RWPE2 (cell line): ENCODE measurements at regions not wholly inside any gene's neighbourhood (a gene's known extent, or its start where the extent isn't known, plus 50 kb on each side); places are given as distances from the start of the nearest gene placed in this dataset.
A peak's percentile ranks its signal among the peaks of the same experiment; 100 is the strongest.

ENCODE experiments used
- ATAC-seq: fragments of 200-7000 bp; cut with Tn5 transposase; 3 replicates; pipeline ENCODE4 v1.9.1; 2021; ENCODE audit warnings: low read depth
- DNase-seq: peaks from one replicate; pipeline ENCODE4 v3.0.0-alpha.2; 2020; ENCODE audit warnings: low spot score
- H3K27ac ChIP-seq: fragments of 450-650 bp; 2 replicates; pipeline ENCODE4 v1.5.1; 2017; ENCODE audit warnings: mild to moderate bottlenecking; ENCODE audit not compliant: poor library complexity, severe bottlenecking
- H3K27me3 ChIP-seq: fragments of 250-450 bp; sonication (Bioruptor Pico); 2 replicates; pipeline ENCODE4 v1.5.1; 2021; ENCODE audit warnings: mild to moderate bottlenecking, moderate library complexity; ENCODE audit not compliant: insufficient read depth, poor library complexity, severe bottlenecking
- H3K36me3 ChIP-seq: fragments of 250-450 bp; sonication (Bioruptor Pico); 2 replicates; pipeline ENCODE4 v1.5.1; 2020; ENCODE audit warnings: low read depth, mild to moderate bottlenecking, moderate library complexity
- H3K4me1 ChIP-seq: fragments of 250-450 bp; sonication (Bioruptor Pico); 2 replicates; pipeline ENCODE4 v1.5.1; 2021; ENCODE audit warnings: mild to moderate bottlenecking, moderate library complexity; ENCODE audit not compliant: insufficient read depth, poor library complexity, severe bottlenecking
- H3K4me3 ChIP-seq: fragments of 250-450 bp; sonication (Bioruptor Pico); 2 replicates; pipeline ENCODE4 v1.5.1; 2021; ENCODE audit warnings: mild to moderate bottlenecking, moderate library complexity; ENCODE audit not compliant: severe bottlenecking
- H3K9me3 ChIP-seq: fragments of 250-450 bp; sonication (Bioruptor Pico); 2 replicates; pipeline ENCODE4 v1.5.1; 2021; ENCODE audit warnings: mild to moderate bottlenecking, moderate library complexity; ENCODE audit not compliant: severe bottlenecking
- CTCF ChIP-seq: fragments of 450-650 bp; IDR thresholded peaks from one replicate; pipeline ENCODE4 v1.5.1; 2017; ENCODE audit warnings: mild to moderate bottlenecking, moderate library complexity; ENCODE audit not compliant: poor library complexity, severe bottlenecking

GRCh38 chr1:90206260-90206659 is 211.3 kb downstream of the ZNF326 start:
- no peak for TF ChIP-seq CTCF
- no peaks in the 10 kb centered on the region for H3K36me3 ChIP-seq
- no peaks in the 10 kb centered on the region for H3K27me3 ChIP-seq
- H3K9me3 ChIP-seq, result no peaks in the 10 kb centered on the region
- no peaks in the 10 kb centered on the region for H3K4me1 ChIP-seq
- ATAC-seq, result no peak
- DNase-seq, result no peak
- no peak overlapping the region for H3K4me3 ChIP-seq
- H3K27ac ChIP-seq, result no peak overlapping the region

DNA sequence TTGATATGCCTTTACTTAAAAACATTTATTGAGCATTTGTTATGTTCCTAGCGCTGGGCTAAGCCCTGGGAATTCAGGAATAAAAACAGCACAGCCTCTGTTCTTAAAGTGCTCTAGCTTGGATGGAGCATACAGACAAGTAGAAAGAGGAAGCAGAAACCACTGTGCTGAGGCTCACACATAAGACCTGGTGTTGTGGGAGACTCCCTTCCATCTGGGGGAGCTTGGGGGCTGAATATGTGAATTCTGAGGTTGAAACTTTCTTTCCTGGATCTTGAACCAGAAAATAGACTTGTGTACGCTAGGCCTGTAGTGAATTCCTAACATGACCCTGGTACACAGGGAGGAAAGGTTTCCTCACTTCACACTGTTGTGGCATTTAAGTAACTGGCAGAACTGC is 209.9 kb downstream of the ZNF326 start:
- Histone ChIP-seq H3K27me3 (no peaks in the 10 kb centered on the region), H3K4me3 (no peak overlapping the region), H3K4me1 (no peaks in the 10 kb centered on the region), H3K36me3 (no peaks in the 10 kb centered on the region), H3K27ac (no peak overlapping the region), H3K9me3 (no peaks in the 10 kb centered on the region)
- no peak for TF ChIP-seq CTCF
- DNase-seq (no peak), ATAC-seq (no peak)

DNA sequence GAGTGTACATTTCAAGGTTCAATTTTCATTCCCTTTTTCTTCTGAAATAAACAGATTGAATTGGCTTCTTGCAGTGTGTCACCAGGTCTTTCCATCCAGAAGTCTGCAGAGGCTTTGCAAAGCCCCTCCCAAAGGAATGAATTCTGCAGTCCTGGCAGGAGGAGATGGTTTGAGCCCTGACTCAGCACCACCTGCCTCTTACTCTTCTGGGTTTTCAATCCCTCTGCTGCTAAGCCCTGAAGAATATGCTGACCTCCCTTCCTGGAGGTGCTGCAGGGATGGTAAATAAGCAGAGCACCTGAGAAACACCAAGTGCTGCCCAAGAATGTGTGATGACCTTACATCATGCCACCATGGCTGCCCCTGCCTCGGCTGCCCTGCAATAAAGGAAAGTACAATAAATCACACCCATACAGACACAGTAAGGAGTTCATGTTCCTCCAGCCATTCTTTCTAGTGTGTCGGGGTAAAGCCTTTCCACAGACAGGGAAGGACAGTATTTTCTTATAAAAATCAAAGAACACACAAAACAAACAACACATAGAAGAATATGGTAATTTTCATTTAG is 209.2 kb downstream of the ZNF326 start:
- Histone ChIP-seq H3K27me3 (peaks cover under 1% of the 10 kb centered on the region), H3K4me3 (no peak overlapping the region), H3K9me3 (no peaks in the 10 kb centered on the region), H3K36me3 (no peaks in the 10 kb centered on the region), H3K27ac (no peak overlapping the region), H3K4me1 (no peaks in the 10 kb centered on the region)
- no peak for TF ChIP-seq CTCF
- DNase-seq (no peak), ATAC-seq (0 out of 3 replicates have a peak, but pooled peaks have one; percentile 19)

DNA sequence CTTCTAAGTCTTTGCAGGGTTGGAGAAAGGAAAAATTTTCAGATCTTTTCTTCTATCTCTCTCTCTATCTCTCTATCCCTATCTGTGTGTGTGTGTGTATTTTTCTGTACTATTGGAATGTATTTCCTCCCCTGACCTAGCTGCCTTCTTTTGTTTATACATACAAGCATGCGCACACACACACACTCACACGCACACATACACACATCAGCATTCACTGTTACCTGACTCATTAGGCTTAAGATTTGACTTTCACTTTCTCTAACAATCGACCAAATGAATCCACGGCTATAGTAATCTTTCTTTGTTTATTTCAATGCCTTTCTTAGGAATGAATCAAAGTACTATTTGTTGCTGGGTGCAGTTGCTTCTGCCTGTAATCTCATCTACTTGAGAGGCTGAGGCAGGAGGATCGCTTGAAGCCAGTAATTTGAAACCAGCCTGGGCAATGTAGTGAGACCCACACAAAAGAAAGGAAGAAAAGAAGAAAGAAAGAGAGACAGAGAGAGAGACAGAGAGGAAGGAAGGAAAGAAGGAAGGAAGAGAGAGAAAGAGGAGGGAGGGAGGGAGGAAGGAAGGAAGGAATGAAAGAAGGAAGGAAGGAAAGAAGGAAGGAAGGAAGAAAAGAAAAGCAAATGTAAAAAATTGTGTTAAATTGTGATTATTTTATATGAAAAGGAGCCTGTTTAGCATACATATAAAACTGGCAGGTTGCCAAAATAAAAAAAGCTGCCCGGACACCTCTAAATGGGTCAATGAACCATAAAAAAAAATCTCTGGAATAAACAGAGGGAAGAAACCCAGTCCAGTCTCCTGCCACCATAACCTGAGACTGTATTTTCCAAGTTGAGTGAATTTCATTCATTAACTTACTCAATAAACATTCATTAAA is 206.8 kb downstream of the ZNF326 start:
- H3K36me3 ChIP-seq, result no peaks in the 10 kb centered on the region
- no peaks in the 10 kb centered on the region for H3K9me3 ChIP-seq
- no peak for DNase-seq
- H3K4me1 ChIP-seq, result no peaks in the 10 kb centered on the region
- no peak for TF ChIP-seq CTCF
- peaks cover 17% of the 10 kb centered on the region for H3K27me3 ChIP-seq
- no peak overlapping the region for H3K27ac ChIP-seq
- H3K4me3 ChIP-seq, result no peak overlapping the region
- peak; percentile 21; the same call in 1 of the 3 replicates for ATAC-seq
